ENCODE measurements at regions not wholly inside any gene's neighbourhood (a gene's known extent, or its start where the extent isn't known, plus 50 kb on each side); places are given as distances from the start of the nearest gene placed in this dataset.
A peak's percentile ranks its signal among the peaks of the same experiment; 100 is the strongest.

GRCh38 chr17:68182011-68182306 lies 65.9 kb upstream of the AMZ2 start:
- intact Hi-C loops (cut with micrococcal nuclease; ENCODE audit: unreplicated experiment), result no loop called here
- no peaks in the 10 kb centered on the region for H4K20me1 ChIP-seq (ENCODE audit: insufficient read depth)
- H3K27ac ChIP-seq, result no peak overlapping the region
- no peaks in the 10 kb centered on the region for H3K27me3 ChIP-seq (ENCODE audit: insufficient read depth, low read depth)
- no peaks in the 10 kb centered on the region; the same call in 1 of the 2 replicates for H3F3A ChIP-seq (ENCODE audit: insufficient read depth, low read depth)
- TF ChIP-seq EZH2 (IDR thresholded peaks at IDR 0.05; ENCODE audit: low read depth) (no peak), CTCF (conservative IDR thresholded peaks at IDR 0.05) (no peak)
- H3K4me1 ChIP-seq (replicated peaks; ENCODE audit: insufficient read depth), result peaks cover 25% of the 10 kb centered on the region
- CTCF ChIA-PET, result interaction anchor here (1.1 kb wide), 1 partner anchor 19 kb away, joined by 10 read pairs; no protein-coding TSS in a partner anchor
- H3K9me3 ChIP-seq (ENCODE audit: insufficient read depth, low read depth), result no peaks in the 10 kb centered on the region
- no peak overlapping the region for H3K4me3 ChIP-seq
- no peak overlapping the region for H2AFZ ChIP-seq
- H3K79me2 ChIP-seq (ENCODE audit: low read depth), result no peaks in the 10 kb centered on the region
- H3K36me3 ChIP-seq (ENCODE audit: low read depth), result no peaks in the 10 kb centered on the region
- no TSS peak for BruUV-seq (replicated peaks)
- H3K4me2 ChIP-seq, result no peak overlapping the region
- no peak for DNase-seq
- POLR2A ChIA-PET (ENCODE audit: unreplicated experiment), result no interaction called here
- H3K9me2 ChIP-seq (ENCODE audit: insufficient read depth), result no peaks in the 10 kb centered on the region

- Histone ChIP-seq H3K27me3 (ENCODE audit: insufficient read depth, low read depth) (no peaks in the 10 kb centered on the region), H3F3A (ENCODE audit: insufficient read depth, low read depth) (no peaks in the 10 kb centered on the region; the same call in 1 of the 2 replicates), H3K36me3 (ENCODE audit: low read depth) (no peaks in the 10 kb centered on the region), H2AFZ (0 out of 2 replicates have a peak overlapping the region, but pooled peaks have one; percentile 39), H3K79me2 (ENCODE audit: low read depth) (no peaks in the 10 kb centered on the region), H4K20me1 (ENCODE audit: insufficient read depth) (no peaks in the 10 kb centered on the region), H3K27ac (0 out of 2 replicates have a peak overlapping the region, but pooled peaks have one; percentile 5), H3K9me2 (ENCODE audit: insufficient read depth) (no peaks in the 10 kb centered on the region), H3K4me1 (replicated peaks; ENCODE audit: insufficient read depth) (peaks cover 25% of the 10 kb centered on the region), H3K4me3 (no peak overlapping the region), H3K4me2 (peak overlapping the region; percentile 34), H3K9me3 (ENCODE audit: insufficient read depth, low read depth) (no peaks in the 10 kb centered on the region)
- POLR2A ChIA-PET (ENCODE audit: unreplicated experiment), result interaction anchor here (0.6 kb wide), 1 partner anchor 85 kb away, joined by 4 read pairs; no protein-coding TSS in a partner anchor
- peak in 1 of 2 experiments; percentile 26 for DNase-seq
- TF ChIP-seq EZH2 (IDR thresholded peaks at IDR 0.05; ENCODE audit: low read depth), result no peak
- no peak for TF ChIP-seq CTCF (conservative IDR thresholded peaks at IDR 0.05)
- no TSS peak for BruUV-seq (replicated peaks)
- intact Hi-C loops (cut with micrococcal nuclease; ENCODE audit: unreplicated experiment), result no loop called here
- CTCF ChIA-PET, result interaction anchor here (0.6 to 1.0 kb wide), 3 partner anchors 10 to 142 kb away, joined by 3 to 9 read pairs (median 3); no protein-coding TSS in a partner anchor
These were observed 64.8 kb upstream of the AMZ2 start for GRCh38 chr17:68182940-68183551.

GRCh38 chr17:68184141-68184571 lies 63.7 kb upstream of the AMZ2 start:
- Histone ChIP-seq H3K4me1 (replicated peaks; ENCODE audit: insufficient read depth) (peaks cover 25% of the 10 kb centered on the region), H3K27ac (peak overlapping the region; percentile 53), H3K79me2 (ENCODE audit: low read depth) (no peaks in the 10 kb centered on the region), H3K4me3 (no peak overlapping the region; the same call in 1 of the 2 replicates), H3K9me3 (ENCODE audit: insufficient read depth, low read depth) (no peaks in the 10 kb centered on the region), H3K4me2 (peak overlapping the region; percentile 48; the same call in 1 of the 2 replicates), H3K9me2 (ENCODE audit: insufficient read depth) (no peaks in the 10 kb centered on the region), H2AFZ (no peak overlapping the region), H4K20me1 (ENCODE audit: insufficient read depth) (no peaks in the 10 kb centered on the region), H3K27me3 (ENCODE audit: insufficient read depth, low read depth) (no peaks in the 10 kb centered on the region), H3F3A (ENCODE audit: insufficient read depth, low read depth) (no peaks in the 10 kb centered on the region; the same call in 1 of the 2 replicates), H3K36me3 (ENCODE audit: low read depth) (no peaks in the 10 kb centered on the region)
- BruUV-seq (replicated peaks), result no TSS peak
- DNase-seq, result peak; percentile 57 to 68
- TF ChIP-seq EZH2 (IDR thresholded peaks at IDR 0.05; ENCODE audit: low read depth) (no peak), CTCF (conservative IDR thresholded peaks at IDR 0.05) (no peak)
- ChIA-PET CTCF (interaction anchor here (0.7 to 0.8 kb wide), 2 partner anchors 16 to 21 kb away, joined by 3 to 4 read pairs; no protein-coding TSS in a partner anchor), POLR2A (ENCODE audit: unreplicated experiment) (no interaction called here)
- intact Hi-C loops (cut with micrococcal nuclease; ENCODE audit: unreplicated experiment), result no loop called here

All from PC-9 (cell line).